22Rv1 (cell line): ENCODE measurements at regions not wholly inside any gene's neighbourhood (a gene's known extent, or its start where the extent isn't known, plus 50 kb on each side); places are given as distances from the start of the nearest gene placed in this dataset.

Source experiments
- CTCF ChIP-seq: fragments of 450-650 bp; IDR thresholded peaks from 2 replicates; pipeline ENCODE4 v1.5.1; 2017; ENCODE audit warnings: mild to moderate bottlenecking
- ZFX ChIP-seq: fragments of 450-650 bp; IDR thresholded peaks from 2 replicates; pipeline ENCODE4 v1.6.1; 2017; ENCODE audit warnings: antibody characterized with exemption, borderline replicate concordance

DNA sequence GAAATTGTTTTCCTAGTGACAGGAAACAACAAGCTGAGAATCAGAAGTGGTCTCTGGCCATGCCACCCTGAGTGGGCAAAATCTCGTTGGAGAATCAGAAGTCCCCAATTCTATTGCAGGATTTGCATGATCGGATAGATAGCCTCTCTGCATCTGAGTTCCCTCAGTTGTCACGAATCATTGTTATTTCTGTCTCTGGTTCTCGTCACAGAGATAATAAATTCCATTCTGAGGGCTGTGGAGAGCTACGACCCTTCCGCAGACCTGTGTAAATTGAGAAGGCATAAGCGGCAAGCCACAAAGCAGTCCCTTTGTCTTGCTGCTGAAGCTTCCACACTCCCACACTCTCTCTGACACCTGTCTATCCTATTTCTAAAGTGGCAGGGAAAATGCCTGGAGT, 102.4 kb upstream of the CNR1 start:
- TF ChIP-seq CTCF (no peak), ZFX (no peak)
